Astrocyte of the spinal cord (primary cell): ENCODE measurements at regions not wholly inside any gene's neighbourhood (a gene's known extent, or its start where the extent isn't known, plus 50 kb on each side); places are given as distances from the start of the nearest gene placed in this dataset.

Experiments used
- DNase-seq: peaks from one replicate; pipeline ENCODE4 v3.0.0; 2011; ENCODE audit warnings: low read depth, low spot score
- H3K4me3 ChIP-seq: 2 replicates; pipeline ENCODE4 v1.5.1; 2011; ENCODE audit warnings: low read depth, mild to moderate bottlenecking, low read length, moderate library complexity
- in situ Hi-C: cut with HindIII; loops from 2 replicates; pipeline ENCODE4 v1.10.0; 2017; ENCODE audit warnings: low sequenced_read_pairs
- TF ChIP-seq, protein P1 (sequence below): IDR thresholded peaks from 2 replicates; pipeline ENCODE4 v1.5.1; 2012; ENCODE audit warnings: low read depth, mild to moderate bottlenecking, low read length, inconsistent platforms

- in situ Hi-C loops = no loop called here
- TF ChIP-seq, protein P1, sequence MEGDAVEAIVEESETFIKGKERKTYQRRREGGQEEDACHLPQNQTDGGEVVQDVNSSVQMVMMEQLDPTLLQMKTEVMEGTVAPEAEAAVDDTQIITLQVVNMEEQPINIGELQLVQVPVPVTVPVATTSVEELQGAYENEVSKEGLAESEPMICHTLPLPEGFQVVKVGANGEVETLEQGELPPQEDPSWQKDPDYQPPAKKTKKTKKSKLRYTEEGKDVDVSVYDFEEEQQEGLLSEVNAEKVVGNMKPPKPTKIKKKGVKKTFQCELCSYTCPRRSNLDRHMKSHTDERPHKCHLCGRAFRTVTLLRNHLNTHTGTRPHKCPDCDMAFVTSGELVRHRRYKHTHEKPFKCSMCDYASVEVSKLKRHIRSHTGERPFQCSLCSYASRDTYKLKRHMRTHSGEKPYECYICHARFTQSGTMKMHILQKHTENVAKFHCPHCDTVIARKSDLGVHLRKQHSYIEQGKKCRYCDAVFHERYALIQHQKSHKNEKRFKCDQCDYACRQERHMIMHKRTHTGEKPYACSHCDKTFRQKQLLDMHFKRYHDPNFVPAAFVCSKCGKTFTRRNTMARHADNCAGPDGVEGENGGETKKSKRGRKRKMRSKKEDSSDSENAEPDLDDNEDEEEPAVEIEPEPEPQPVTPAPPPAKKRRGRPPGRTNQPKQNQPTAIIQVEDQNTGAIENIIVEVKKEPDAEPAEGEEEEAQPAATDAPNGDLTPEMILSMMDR = no peak
- H3K4me3 ChIP-seq = no peak overlapping the region
- no peak for DNase-seq
These were observed 411.8 kb downstream of the CTTN start for GRCh38 chr11:70810133-70810532.

GRCh38 chr11:70810681-70811080 lies 412.4 kb downstream of the CTTN start:
- TF ChIP-seq, protein P1 = no peak
- in situ Hi-C loops = no loop called here
- no peak overlapping the region for H3K4me3 ChIP-seq
- no peak for DNase-seq

- TF ChIP-seq, protein P1 = no peak
- in situ Hi-C loops = no loop called here
- no peak overlapping the region for H3K4me3 ChIP-seq
- DNase-seq = no peak
These were observed 413.2 kb downstream of the CTTN start for GRCh38 chr11:70811483-70811882.

GRCh38 chr11:70811915-70812314 lies 413.6 kb downstream of the CTTN start:
- in situ Hi-C loops = no loop called here
- DNase-seq = no peak
- TF ChIP-seq, protein P1 = no peak
- H3K4me3 ChIP-seq = no peak overlapping the region

GRCh38 chr11:70812472-70812871 lies 414.1 kb downstream of the CTTN start:
- TF ChIP-seq, protein P1 = no peak
- H3K4me3 ChIP-seq = no peak overlapping the region
- in situ Hi-C loops = no loop called here

DNA sequence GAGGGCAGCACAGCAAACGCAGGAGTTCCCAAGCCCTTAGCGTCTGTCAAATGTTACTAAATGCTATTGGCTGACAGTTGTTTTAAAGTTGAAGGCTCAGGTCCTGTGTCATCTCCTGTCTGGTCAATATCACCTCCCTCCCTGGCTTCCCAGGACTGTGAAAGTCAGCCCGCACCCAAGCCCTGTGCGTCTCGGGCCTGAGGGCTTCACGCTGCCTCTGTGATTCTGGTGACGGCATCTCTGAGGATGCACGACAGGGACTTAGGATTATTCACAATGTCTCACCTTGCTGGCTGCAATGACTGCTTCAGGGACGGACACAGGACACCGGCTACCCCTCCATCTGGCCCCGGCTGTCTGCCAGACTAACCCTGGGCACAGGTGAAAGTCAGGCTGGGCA lies 415.3 kb downstream of the CTTN start:
- no peak for DNase-seq
- TF ChIP-seq, protein P1 = no peak
- in situ Hi-C loops = no loop called here
- H3K4me3 ChIP-seq = no peak overlapping the region

More at GRCh38 chr11:70812472-70812871, 414.1 kb downstream of the CTTN start:
- no peak for DNase-seq

- in situ Hi-C loops = no loop called here
- TF ChIP-seq, protein P1 = no peak
- no peak overlapping the region for H3K4me3 ChIP-seq
- DNase-seq = no peak
These were observed 417.1 kb downstream of the CTTN start for GRCh38 chr11:70815485-70815832.
